SK-N-MC (cell line): ENCODE measurements at regions not wholly inside any gene's neighbourhood (a gene's known extent, or its start where the extent isn't known, plus 50 kb on each side); places are given as distances from the start of the nearest gene placed in this dataset.

Experiments used
- EZH2 ChIP-seq: fragments of 200-600 bp; sonication (generic); IDR thresholded peaks from one replicate; pipeline ENCODE4 v1.6.1; 2017; ENCODE audit warnings: antibody characterized with exemption
- FOXP2 ChIP-seq: optimal IDR thresholded peaks from 2 replicates; pipeline ENCODE3; 2011; ENCODE audit warnings: mild to moderate bottlenecking, moderate library complexity; ENCODE audit not compliant: insufficient read depth; ENCODE audit errors: extremely low read length, control extremely low read depth
- POLR2AphosphoS5 ChIP-seq: IDR thresholded peaks from 2 replicates; pipeline ENCODE4 v1.6.1; 2012; ENCODE audit warnings: mild to moderate bottlenecking, low read depth, low read length, borderline replicate concordance

DNA sequence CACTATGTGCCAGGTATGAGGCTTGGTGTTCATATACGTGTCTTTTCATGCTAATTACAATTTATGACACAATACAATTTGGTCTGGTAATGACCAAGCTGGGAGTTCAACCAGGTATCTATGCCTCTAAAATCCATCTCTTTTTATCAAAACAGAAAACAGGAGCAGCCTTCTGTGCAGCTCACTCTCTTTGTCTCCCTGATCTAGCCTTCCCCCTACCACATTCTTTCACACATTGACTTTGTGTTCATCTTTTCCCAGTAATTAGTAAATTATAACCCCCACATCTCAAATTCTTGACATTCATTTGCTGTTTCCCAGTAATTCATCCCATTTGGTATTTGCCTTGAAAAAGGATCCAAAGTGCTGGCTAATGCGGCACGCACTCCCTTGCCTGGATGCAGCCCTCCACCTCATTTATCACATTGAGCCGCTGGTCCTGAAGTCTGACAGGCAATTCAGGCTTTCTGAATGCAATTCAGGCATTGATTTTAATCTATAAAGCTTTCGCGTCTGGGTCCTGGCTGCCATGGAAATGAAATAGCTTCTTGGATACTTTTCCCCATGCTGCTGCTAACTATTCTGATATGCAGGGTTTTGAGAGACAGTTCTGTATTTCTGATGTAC lies 112.5 kb upstream of the ANKRD1 start:
- TF ChIP-seq POLR2AphosphoS5 (no peak), EZH2 (no peak), FOXP2 (no peak)
